ENCODE measurements at regions not wholly inside any gene's neighbourhood (a gene's known extent, or its start where the extent isn't known, plus 50 kb on each side); places are given as distances from the start of the nearest gene placed in this dataset.

DNA sequence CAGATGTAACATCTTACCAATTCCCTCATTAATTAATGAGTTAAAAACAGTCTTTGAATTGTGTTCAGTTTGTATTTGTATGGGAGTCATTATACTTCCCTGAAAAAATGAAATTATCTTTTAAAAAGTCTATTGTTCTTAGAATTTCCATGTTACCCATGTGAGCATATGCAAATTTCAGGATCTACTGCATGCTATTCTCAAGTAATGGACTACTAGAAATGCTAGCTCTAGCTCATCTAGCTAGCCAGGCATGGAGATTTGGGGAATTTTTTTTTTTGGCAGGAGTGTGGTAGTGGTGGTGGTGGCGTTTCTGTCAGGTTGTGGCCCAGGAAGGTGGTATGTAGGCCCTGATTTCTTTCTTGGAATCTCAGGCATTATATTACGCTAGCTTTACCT lies 218.4 kb downstream of the AEBP2 start:
- TF ChIP-seq, protein P1, sequence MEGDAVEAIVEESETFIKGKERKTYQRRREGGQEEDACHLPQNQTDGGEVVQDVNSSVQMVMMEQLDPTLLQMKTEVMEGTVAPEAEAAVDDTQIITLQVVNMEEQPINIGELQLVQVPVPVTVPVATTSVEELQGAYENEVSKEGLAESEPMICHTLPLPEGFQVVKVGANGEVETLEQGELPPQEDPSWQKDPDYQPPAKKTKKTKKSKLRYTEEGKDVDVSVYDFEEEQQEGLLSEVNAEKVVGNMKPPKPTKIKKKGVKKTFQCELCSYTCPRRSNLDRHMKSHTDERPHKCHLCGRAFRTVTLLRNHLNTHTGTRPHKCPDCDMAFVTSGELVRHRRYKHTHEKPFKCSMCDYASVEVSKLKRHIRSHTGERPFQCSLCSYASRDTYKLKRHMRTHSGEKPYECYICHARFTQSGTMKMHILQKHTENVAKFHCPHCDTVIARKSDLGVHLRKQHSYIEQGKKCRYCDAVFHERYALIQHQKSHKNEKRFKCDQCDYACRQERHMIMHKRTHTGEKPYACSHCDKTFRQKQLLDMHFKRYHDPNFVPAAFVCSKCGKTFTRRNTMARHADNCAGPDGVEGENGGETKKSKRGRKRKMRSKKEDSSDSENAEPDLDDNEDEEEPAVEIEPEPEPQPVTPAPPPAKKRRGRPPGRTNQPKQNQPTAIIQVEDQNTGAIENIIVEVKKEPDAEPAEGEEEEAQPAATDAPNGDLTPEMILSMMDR (IDR thresholded peaks at IDR 0.05) = no peak
- TF ChIP-seq JUN (CRISPR knock-in tag; IDR thresholded peaks at IDR 0.05) = no peak
- TF ChIP-seq, protein P2, sequence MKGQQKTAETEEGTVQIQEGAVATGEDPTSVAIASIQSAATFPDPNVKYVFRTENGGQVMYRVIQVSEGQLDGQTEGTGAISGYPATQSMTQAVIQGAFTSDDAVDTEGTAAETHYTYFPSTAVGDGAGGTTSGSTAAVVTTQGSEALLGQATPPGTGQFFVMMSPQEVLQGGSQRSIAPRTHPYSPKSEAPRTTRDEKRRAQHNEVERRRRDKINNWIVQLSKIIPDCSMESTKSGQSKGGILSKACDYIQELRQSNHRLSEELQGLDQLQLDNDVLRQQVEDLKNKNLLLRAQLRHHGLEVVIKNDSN (CRISPR knock-in tag; IDR thresholded peaks at IDR 0.05) = no peak
- TF ChIP-seq ZNF232 (CRISPR knock-in tag; IDR thresholded peaks at IDR 0.05) = no peak
- TF ChIP-seq, protein P3, sequence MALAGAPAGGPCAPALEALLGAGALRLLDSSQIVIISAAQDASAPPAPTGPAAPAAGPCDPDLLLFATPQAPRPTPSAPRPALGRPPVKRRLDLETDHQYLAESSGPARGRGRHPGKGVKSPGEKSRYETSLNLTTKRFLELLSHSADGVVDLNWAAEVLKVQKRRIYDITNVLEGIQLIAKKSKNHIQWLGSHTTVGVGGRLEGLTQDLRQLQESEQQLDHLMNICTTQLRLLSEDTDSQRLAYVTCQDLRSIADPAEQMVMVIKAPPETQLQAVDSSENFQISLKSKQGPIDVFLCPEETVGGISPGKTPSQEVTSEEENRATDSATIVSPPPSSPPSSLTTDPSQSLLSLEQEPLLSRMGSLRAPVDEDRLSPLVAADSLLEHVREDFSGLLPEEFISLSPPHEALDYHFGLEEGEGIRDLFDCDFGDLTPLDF (CRISPR knock-in tag; IDR thresholded peaks at IDR 0.05) = no peak
- TF ChIP-seq ELF4 (CRISPR knock-in tag; IDR thresholded peaks at IDR 0.05; ENCODE audit: low read depth) = no peak
- TF ChIP-seq HMGA2 (CRISPR knock-in tag; IDR thresholded peaks at IDR 0.05) = no peak
- TF ChIP-seq, protein P4, sequence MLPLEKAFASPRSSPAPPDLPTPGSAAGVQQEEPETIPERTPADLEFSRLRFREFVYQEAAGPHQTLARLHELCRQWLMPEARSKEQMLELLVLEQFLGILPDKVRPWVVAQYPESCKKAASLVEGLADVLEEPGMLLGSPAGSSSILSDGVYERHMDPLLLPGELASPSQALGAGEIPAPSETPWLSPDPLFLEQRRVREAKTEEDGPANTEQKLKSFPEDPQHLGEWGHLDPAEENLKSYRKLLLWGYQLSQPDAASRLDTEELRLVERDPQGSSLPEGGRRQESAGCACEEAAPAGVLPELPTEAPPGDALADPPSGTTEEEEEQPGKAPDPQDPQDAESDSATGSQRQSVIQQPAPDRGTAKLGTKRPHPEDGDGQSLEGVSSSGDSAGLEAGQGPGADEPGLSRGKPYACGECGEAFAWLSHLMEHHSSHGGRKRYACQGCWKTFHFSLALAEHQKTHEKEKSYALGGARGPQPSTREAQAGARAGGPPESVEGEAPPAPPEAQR (CRISPR knock-in tag; IDR thresholded peaks at IDR 0.05) = no peak
